Neural progenitor cell (in vitro differentiated cells): ENCODE measurements at regions not wholly inside any gene's neighbourhood (a gene's known extent, or its start where the extent isn't known, plus 50 kb on each side); places are given as distances from the start of the nearest gene placed in this dataset.

Source experiments
- CTCF ChIP-seq: fragments of 200-600 bp; sonication (generic); IDR thresholded peaks from 2 replicates; pipeline ENCODE4 v1.5.1; 2017; ENCODE audit warnings: antibody characterized with exemption, mild to moderate bottlenecking
- EZH2 ChIP-seq: fragments of 200-600 bp; sonication (generic); IDR thresholded peaks from 2 replicates; pipeline ENCODE4 v1.6.1; 2017; ENCODE audit warnings: antibody characterized with exemption, mild to moderate bottlenecking, moderate library complexity

GRCh38 chr17:70869402-70870085 lies 700.2 kb downstream of the KCNJ2 start:
- no peak for TF ChIP-seq CTCF
- TF ChIP-seq EZH2: no peak
